ENCODE measurements at regions not wholly inside any gene's neighbourhood (a gene's known extent, or its start where the extent isn't known, plus 50 kb on each side); places are given as distances from the start of the nearest gene placed in this dataset.

GRCh38 chr3:187935623-187936156 lies 190.4 kb upstream of the BCL6 start:
- TF ChIP-seq CTCF (conservative IDR thresholded peaks at IDR 0.05) = no peak
- TF ChIP-seq EZH2 (IDR thresholded peaks at IDR 0.05; ENCODE audit: low read depth) = no peak

All from PC-9 (cell line).